Uterus (tissue), 3 donors: ENCODE measurements at regions not wholly inside any gene's neighbourhood (a gene's known extent, or its start where the extent isn't known, plus 50 kb on each side); places are given as distances from the start of the nearest gene placed in this dataset.

Source experiments
- DNase-seq, 2 donors: peaks; one replicate each; pipeline ENCODE4 v3.0.0-alpha.2; 2019 to 2020
- H3K27ac ChIP-seq, 2 donors: fragments of 200-600 bp; sonication (generic); 1 replicate in 1 of 2; 2 replicates in 1 of 2; pipeline ENCODE4 v1.5.1; 2016 to 2018
- H3K27me3 ChIP-seq, 2 donors: fragments of 200-600 bp; sonication (generic); one replicate each; pipeline ENCODE4 v1.5.1; 2018 to 2019; ENCODE audit warnings: control low read depth in 1 of 2
- H3K36me3 ChIP-seq, 2 donors: fragments of 200-600 bp; sonication (generic); one replicate each; pipeline ENCODE4 v1.5.1; 2019; ENCODE audit warnings: control low read depth in 1 of 2
- H3K4me1 ChIP-seq, 2 donors: fragments of 200-600 bp; sonication (generic); one replicate each; pipeline ENCODE4 v1.5.1; 2018 to 2019; ENCODE audit warnings: control low read depth in 1 of 2
- H3K4me3 ChIP-seq, 2 donors: fragments of 200-600 bp; sonication (generic); 1 replicate in 1 of 2; 2 replicates in 1 of 2; pipeline ENCODE4 v1.5.1; 2018 to 2019; ENCODE audit warnings: mild to moderate bottlenecking in 1 of 2
- H3K9me3 ChIP-seq, 2 donors: fragments of 200-600 bp; sonication (generic); one replicate each; pipeline ENCODE4 v1.5.1; 2019; ENCODE audit warnings: control low read depth in 1 of 2
- CTCF ChIP-seq, 4 experiments: fragments of 200-600 bp in 2 of 4; fragments of 450-650 bp in 2 of 4; sonication (generic) in 2 of 4; IDR thresholded peaks; one replicate each; pipeline ENCODE4 v1.5.1; 2016 to 2019; ENCODE audit warnings: antibody characterized with exemption in 4 of 4, mild to moderate bottlenecking in 2 of 4, moderate library complexity in 1 of 4
- POLR2A ChIP-seq, 2 donors: fragments of 450-650 bp; IDR thresholded peaks; one replicate each; pipeline ENCODE4 v1.6.1; 2016; ENCODE audit warnings: antibody characterized with exemption in 2 of 2, mild to moderate bottlenecking in 1 of 2, moderate library complexity in 1 of 2
- intact Hi-C: fragments of 100-400 bp; cut with DNase I; formaldehyde crosslinking; loops from one replicate; pipeline ENCODE4 v1.15.1; 2023; ENCODE audit warnings: low total_unique reads
- donor health status: DM: yes; HTN: yes; CAD: no.

- Histone ChIP-seq H3K4me3 (no peak overlapping the region), H3K27me3 (no peaks in the 10 kb centered on the region), H3K4me1 (peaks cover 0 to 5% of the 10 kb centered on the region in 2 donors), H3K36me3 (no peaks in the 10 kb centered on the region), H3K9me3 (no peaks in the 10 kb centered on the region), H3K27ac (peak overlapping the region; percentile 36 to 71)
- TF ChIP-seq CTCF (IDR thresholded peaks at IDR 0.05) (no peak), POLR2A (IDR thresholded peaks at IDR 0.05) (no peak)
- no peak for DNase-seq
- intact Hi-C loops: no loop called here
These were observed 314.7 kb downstream of the FOXO1 start for GRCh38 chr13:40351537-40352379.

- TF ChIP-seq CTCF (IDR thresholded peaks at IDR 0.05) (no peak), POLR2A (IDR thresholded peaks at IDR 0.05) (no peak)
- H3K9me3 ChIP-seq: no peaks in the 10 kb centered on the region
- intact Hi-C loops: no loop called here
- H3K36me3 ChIP-seq: no peaks in the 10 kb centered on the region
- H3K4me3 ChIP-seq: no peak overlapping the region
- H3K4me1 ChIP-seq: peaks cover 0 to 5% of the 10 kb centered on the region in 2 donors
- peak; percentile 68 for DNase-seq
- no peaks in the 10 kb centered on the region for H3K27me3 ChIP-seq
- peak overlapping the region; percentile 36 to 71 for H3K27ac ChIP-seq
These were observed 314.1 kb downstream of the FOXO1 start for GRCh38 chr13:40352380-40352778.

GRCh38 chr13:40352802-40353562 lies 313.5 kb downstream of the FOXO1 start:
- peak overlapping the region; percentile 36 to 71 for H3K27ac ChIP-seq
- no peaks in the 10 kb centered on the region for H3K9me3 ChIP-seq
- DNase-seq: peak; percentile 62 to 68
- intact Hi-C loops: no loop called here
- no peaks in the 10 kb centered on the region for H3K36me3 ChIP-seq
- H3K27me3 ChIP-seq: no peaks in the 10 kb centered on the region
- TF ChIP-seq POLR2A (IDR thresholded peaks at IDR 0.05) (no peak), CTCF (IDR thresholded peaks at IDR 0.05) (no peak)
- peaks cover 0 to 5% of the 10 kb centered on the region in 2 donors for H3K4me1 ChIP-seq
- H3K4me3 ChIP-seq: no peak overlapping the region

- Histone ChIP-seq H3K4me3 (no peak overlapping the region), H3K36me3 (no peaks in the 10 kb centered on the region), H3K27me3 (no peaks in the 10 kb centered on the region), H3K9me3 (no peaks in the 10 kb centered on the region), H3K27ac (no peak overlapping the region), H3K4me1 (peaks cover 0 to 5% of the 10 kb centered on the region in 2 donors)
- TF ChIP-seq CTCF (IDR thresholded peaks at IDR 0.05) (no peak), POLR2A (IDR thresholded peaks at IDR 0.05) (no peak)
- no peak for DNase-seq
- intact Hi-C loops: no loop called here
These were observed 311.2 kb downstream of the FOXO1 start for GRCh38 chr13:40355126-40355724.
